WI38 (cell line): ENCODE measurements at regions not wholly inside any gene's neighbourhood (a gene's known extent, or its start where the extent isn't known, plus 50 kb on each side); places are given as distances from the start of the nearest gene placed in this dataset.

Experiments
- H3K4me3 ChIP-seq: 2 replicates; pipeline ENCODE4 v1.5.1; 2011; ENCODE audit warnings: low read depth, mild to moderate bottlenecking, control low read depth, low read length
- TF ChIP-seq, protein P1 (sequence below): IDR thresholded peaks from 2 replicates; pipeline ENCODE4 v1.5.1; 2012; ENCODE audit warnings: low read depth, mild to moderate bottlenecking, control low read depth, low read length

DNA sequence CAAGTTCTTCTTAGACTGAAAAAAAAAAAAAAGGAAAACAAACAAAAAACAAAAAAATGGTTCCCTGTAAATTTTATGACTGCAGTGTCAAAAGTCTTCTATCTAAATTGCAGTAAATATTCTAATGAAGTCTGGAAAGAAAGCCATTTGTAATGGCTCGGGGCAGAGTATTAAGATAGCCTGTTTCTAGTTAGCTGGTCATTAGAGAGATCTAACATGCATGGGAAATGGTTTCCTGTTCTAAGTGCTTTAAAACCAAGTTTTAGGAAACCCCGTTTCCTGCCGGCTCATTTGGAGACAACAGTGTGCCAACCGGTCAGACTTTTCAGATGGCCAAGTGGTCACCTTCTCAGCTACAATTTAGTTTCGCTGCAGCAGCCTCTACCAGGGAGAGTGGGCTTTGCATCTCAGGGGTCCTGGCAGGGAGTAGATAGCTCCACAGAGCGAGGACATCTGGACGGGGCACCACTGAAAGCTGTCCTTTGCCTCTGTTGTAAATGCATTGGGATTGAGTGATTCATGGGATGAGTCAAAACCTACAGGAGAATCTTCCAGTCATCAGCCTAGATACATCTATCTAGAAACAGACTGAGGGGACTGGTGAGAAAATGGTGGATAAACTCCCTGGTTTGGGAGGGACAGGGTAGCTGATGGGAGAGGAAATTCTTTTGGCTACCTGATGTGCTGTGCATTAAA is 473.2 kb upstream of the SALL1 start:
- no peak overlapping the region for H3K4me3 ChIP-seq
- TF ChIP-seq, protein P1, sequence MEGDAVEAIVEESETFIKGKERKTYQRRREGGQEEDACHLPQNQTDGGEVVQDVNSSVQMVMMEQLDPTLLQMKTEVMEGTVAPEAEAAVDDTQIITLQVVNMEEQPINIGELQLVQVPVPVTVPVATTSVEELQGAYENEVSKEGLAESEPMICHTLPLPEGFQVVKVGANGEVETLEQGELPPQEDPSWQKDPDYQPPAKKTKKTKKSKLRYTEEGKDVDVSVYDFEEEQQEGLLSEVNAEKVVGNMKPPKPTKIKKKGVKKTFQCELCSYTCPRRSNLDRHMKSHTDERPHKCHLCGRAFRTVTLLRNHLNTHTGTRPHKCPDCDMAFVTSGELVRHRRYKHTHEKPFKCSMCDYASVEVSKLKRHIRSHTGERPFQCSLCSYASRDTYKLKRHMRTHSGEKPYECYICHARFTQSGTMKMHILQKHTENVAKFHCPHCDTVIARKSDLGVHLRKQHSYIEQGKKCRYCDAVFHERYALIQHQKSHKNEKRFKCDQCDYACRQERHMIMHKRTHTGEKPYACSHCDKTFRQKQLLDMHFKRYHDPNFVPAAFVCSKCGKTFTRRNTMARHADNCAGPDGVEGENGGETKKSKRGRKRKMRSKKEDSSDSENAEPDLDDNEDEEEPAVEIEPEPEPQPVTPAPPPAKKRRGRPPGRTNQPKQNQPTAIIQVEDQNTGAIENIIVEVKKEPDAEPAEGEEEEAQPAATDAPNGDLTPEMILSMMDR: no peak

DNA sequence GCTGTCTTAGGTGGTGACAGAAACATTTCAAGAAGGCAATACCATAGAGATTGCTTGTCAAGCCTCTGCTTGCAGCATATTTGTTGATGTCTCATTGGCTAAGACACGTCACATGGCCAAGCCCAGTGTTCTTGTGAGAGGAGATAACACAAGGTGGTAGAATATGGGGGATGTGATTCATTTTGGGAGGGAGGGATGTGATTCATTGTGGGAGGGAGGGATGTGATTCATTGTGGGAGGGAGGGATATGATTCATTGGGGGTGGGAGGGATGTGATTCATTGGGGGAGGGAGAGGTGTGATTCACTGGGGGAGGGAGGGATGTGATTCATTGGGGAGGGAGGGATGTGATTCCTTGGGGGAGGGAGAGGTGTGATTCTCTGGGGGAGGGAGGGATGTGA is 470.5 kb upstream of the SALL1 start:
- H3K4me3 ChIP-seq: no peak overlapping the region
- TF ChIP-seq, protein P1: no peak

- H3K4me3 ChIP-seq: no peak overlapping the region
- TF ChIP-seq, protein P1: no peak
Measured at GRCh38 chr16:51615141-51615540, 464.1 kb upstream of the SALL1 start.

GRCh38 chr16:51607201-51607651 is 456.2 kb upstream of the SALL1 start:
- TF ChIP-seq, protein P1: no peak
- H3K4me3 ChIP-seq: no peak overlapping the region

- H3K4me3 ChIP-seq: no peak overlapping the region
- TF ChIP-seq, protein P1: no peak
Measured at GRCh38 chr16:51596247-51596646, 445.2 kb upstream of the SALL1 start.

GRCh38 chr16:51592535-51593300 is 441.6 kb upstream of the SALL1 start:
- no peak overlapping the region for H3K4me3 ChIP-seq
- TF ChIP-seq, protein P1: no peak

- no peak overlapping the region for H3K4me3 ChIP-seq
Measured at GRCh38 chr16:51592001-51592501, 441.0 kb upstream of the SALL1 start.

More at GRCh38 chr16:51592001-51592501, 441.0 kb upstream of the SALL1 start:
- TF ChIP-seq, protein P1: no peak
